Sigmoid colon (tissue), 6 donors: ENCODE measurements at regions not wholly inside any gene's neighbourhood (a gene's known extent, or its start where the extent isn't known, plus 50 kb on each side); places are given as distances from the start of the nearest gene placed in this dataset.

ENCODE experiments used
- DNase-seq: peaks from one replicate; pipeline ENCODE4 v3.0.0-alpha.2; 2019
- H3K27ac ChIP-seq, 4 donors: fragments of 200-600 bp; sonication (generic); one replicate each; pipeline ENCODE4 v1.5.1; 2016 to 2019; ENCODE audit warnings: mild to moderate bottlenecking in 1 of 4
- H3K27me3 ChIP-seq, 3 donors: fragments of 200-600 bp; sonication (generic); one replicate each; pipeline ENCODE4 v1.5.1; 2019; ENCODE audit warnings: mild to moderate bottlenecking in 1 of 3
- H3K36me3 ChIP-seq, 4 donors: fragments of 200-600 bp; sonication (generic); one replicate each; pipeline ENCODE4 v1.5.1; 2016 to 2019
- H3K4me1 ChIP-seq, 4 donors: fragments of 200-600 bp; sonication (generic); one replicate each; pipeline ENCODE4 v1.5.1; 2017 to 2019
- H3K4me3 ChIP-seq, 4 donors: fragments of 200-600 bp; sonication (generic); one replicate each; pipeline ENCODE4 v1.5.1; 2017 to 2019; ENCODE audit warnings: mild to moderate bottlenecking in 2 of 4, moderate library complexity in 1 of 4
- H3K9me3 ChIP-seq, 4 donors: fragments of 200-600 bp in 3 of 4; sonication (generic) in 3 of 4; one replicate each; pipeline versions ENCODE4 v1.5.1 to v1.6.1; 2013 to 2019
- EP300 ChIP-seq, 4 donors: sonication (generic); formaldehyde crosslinking; IDR thresholded peaks; one replicate each; pipeline ENCODE4 v1.6.1; 2017; ENCODE audit warnings: antibody characterized with exemption in 4 of 4
- POLR2A ChIP-seq, 2 donors: fragments of 450-650 bp; IDR thresholded peaks; one replicate each; pipeline ENCODE4 v1.6.1; 2016; ENCODE audit warnings: antibody characterized with exemption in 2 of 2, mild to moderate bottlenecking in 2 of 2, moderate library complexity in 2 of 2
- POLR2AphosphoS5 ChIP-seq, 4 donors: sonication (generic); formaldehyde crosslinking; IDR thresholded peaks; one replicate each; pipeline ENCODE4 v1.6.1; 2017; ENCODE audit warnings: antibody characterized with exemption in 4 of 4
- WGBS, 2 donors: extraction: QIAGEN DNeasy Blood & Tissue Kit; methylation state at CpG; one replicate each; pipeline ENCODE4 v1.1.7; 2013; 5-methylcytosine and 5-hydroxymethylcytosine counted together
- intact Hi-C: fragments of 100-400 bp; cut with DNase I; formaldehyde crosslinking; loops from one replicate; pipeline ENCODE4 v1.15.1; 2023
- TF ChIP-seq, protein P1 (sequence below), 4 experiments: fragments of 450-650 bp in 3 of 4; fragments of 200-600 bp in 1 of 4; IDR thresholded peaks; one replicate each; pipeline ENCODE4 v1.5.1; 2016 to 2019; ENCODE audit warnings: antibody characterized with exemption in 4 of 4, mild to moderate bottlenecking in 3 of 4, moderate library complexity in 2 of 4
- donor health status: healthy with polysubstance abuse.
- donor health status: healthy.

DNA sequence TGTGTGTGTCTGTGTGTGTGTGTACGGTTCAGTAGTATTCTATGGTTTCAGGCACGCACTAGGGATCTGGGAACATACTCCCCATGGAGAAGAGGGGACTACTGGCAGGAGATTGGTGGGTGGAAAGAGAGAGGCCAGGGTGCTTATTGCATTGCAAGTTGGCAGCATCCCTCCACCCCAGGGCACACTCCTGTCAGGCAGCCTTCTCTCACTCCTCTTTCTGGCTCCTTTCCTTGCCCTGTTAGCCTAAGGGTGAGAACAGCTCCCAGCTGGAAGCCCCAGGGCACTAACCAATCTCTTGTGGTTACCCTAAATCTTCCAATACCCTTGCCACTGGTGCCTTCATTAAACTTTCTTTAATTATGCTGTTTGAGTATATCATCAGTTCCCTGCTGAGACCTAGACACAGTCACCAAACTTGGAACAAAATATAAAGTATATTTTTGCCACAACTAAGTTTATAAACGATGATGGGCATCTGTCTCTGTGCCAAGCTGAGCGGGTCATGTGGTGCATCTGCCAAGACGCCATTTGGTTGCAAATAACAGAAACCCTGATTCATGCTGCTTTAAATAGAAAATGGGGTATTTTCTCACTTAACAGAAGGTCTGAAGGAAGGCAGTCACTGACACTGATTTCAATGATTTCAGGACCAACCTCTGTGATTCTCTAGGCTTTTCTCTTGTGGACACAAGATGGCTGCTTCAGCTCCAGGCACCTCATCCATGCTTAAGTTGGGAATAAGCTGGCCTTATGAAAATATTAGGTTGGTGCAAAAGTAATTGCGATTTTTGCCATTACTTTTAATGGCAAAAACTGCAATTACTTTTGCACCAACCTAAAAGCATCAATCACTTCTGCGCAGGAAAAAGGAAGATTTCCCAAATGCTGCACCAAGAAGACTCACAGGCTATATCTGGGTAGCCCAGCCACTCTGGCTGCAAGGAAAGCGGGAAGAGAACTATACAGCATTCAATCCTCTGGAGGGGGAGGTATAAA lies 476.9 kb upstream of the PROK2 start:
- TF ChIP-seq POLR2AphosphoS5 (IDR thresholded peaks at IDR 0.05) (no peak), EP300 (IDR thresholded peaks at IDR 0.05) (no peak), POLR2A (IDR thresholded peaks at IDR 0.05) (no peak)
- TF ChIP-seq, protein P1, sequence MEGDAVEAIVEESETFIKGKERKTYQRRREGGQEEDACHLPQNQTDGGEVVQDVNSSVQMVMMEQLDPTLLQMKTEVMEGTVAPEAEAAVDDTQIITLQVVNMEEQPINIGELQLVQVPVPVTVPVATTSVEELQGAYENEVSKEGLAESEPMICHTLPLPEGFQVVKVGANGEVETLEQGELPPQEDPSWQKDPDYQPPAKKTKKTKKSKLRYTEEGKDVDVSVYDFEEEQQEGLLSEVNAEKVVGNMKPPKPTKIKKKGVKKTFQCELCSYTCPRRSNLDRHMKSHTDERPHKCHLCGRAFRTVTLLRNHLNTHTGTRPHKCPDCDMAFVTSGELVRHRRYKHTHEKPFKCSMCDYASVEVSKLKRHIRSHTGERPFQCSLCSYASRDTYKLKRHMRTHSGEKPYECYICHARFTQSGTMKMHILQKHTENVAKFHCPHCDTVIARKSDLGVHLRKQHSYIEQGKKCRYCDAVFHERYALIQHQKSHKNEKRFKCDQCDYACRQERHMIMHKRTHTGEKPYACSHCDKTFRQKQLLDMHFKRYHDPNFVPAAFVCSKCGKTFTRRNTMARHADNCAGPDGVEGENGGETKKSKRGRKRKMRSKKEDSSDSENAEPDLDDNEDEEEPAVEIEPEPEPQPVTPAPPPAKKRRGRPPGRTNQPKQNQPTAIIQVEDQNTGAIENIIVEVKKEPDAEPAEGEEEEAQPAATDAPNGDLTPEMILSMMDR (IDR thresholded peaks at IDR 0.05) = no peak
- intact Hi-C loops = no loop called here
- Histone ChIP-seq H3K9me3 (no peaks in the 10 kb centered on the region), H3K27me3 (no peaks in the 10 kb centered on the region), H3K4me1 (peaks cover 0 to 6% (median under 1%) of the 10 kb centered on the region in 4 donors), H3K4me3 (no peak overlapping the region), H3K36me3 (no peaks in the 10 kb centered on the region), H3K27ac (no peak overlapping the region)
- DNase-seq = no peak
- 84 to 87% methylated on average over 8 of the region's 8 CpGs for WGBS, 2 donors

DNA sequence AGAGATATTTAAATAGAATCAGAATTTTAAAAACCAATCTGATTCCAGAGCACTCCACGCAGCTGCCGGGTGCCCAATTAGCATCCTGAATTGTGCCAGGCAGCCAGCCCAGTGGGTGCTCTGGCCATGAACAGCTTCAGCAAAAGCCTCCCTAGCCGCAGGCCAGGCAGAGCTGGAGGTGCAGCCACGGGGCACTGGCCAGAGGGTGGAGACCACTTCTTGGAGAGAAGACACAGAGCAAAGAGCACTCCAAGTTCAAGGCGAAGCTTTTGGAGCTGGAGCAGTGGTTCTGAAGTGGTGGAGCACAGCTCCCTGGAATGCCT lies 475.6 kb upstream of the PROK2 start:
- intact Hi-C loops = no loop called here
- Histone ChIP-seq H3K27ac (no peak overlapping the region), H3K4me3 (no peak overlapping the region), H3K9me3 (no peaks in the 10 kb centered on the region), H3K4me1 (peaks cover 0 to 19% (median 13%) of the 10 kb centered on the region in 4 donors), H3K36me3 (no peaks in the 10 kb centered on the region), H3K27me3 (no peaks in the 10 kb centered on the region)
- 90 to 92% methylated on average over 5 of the region's 5 CpGs for WGBS, 2 donors
- no peak for TF ChIP-seq EP300 (IDR thresholded peaks at IDR 0.05)
- no peak for TF ChIP-seq POLR2A (IDR thresholded peaks at IDR 0.05)
- no peak for TF ChIP-seq POLR2AphosphoS5 (IDR thresholded peaks at IDR 0.05)
- TF ChIP-seq, protein P1 (IDR thresholded peaks at IDR 0.05) = no peak
- DNase-seq = no peak

DNA sequence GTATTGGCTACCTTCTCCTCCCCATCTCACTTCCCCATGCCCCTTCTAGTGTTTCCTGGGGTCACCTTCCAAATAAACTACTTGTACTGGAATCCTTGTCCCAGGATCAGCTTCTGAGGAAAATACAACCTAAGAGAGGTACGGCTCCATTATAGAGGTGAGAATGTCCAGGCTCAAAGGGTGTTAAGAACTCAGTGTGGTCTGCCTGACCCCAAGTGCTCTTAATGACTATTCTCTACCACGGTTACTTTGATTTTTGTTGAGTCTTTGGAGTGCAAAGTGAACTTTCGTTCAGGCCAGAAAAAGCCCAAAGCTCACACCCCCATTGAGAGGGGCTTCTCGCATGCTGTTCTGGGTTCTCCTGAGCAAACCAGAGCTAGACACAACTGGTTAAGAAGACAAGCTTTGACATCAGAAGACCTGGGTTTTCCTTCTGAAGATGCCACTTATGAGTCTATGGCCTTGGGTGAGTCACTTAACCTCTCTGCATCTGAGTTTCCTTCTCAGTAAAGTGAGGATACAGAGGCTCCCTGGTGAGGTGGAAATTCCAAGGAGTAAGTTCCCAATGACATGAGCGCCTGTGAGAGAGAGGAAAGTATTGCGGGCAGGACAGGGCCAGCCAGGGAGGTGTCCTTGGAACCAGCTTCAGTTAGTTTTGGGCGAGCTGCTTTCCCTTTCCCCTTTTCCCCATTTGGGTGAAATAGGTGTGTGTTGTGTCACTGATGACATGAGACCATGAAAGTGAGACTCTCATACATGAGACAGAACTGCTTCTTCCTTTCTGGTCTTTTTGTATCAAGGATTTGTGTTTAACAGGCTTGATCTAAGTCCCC lies 475.0 kb upstream of the PROK2 start:
- 89 to 93% methylated on average over 7 of the region's 7 CpGs for WGBS, 2 donors
- intact Hi-C loops = loop anchor here (10.0 kb wide), 1 partner anchor 385 kb away; no protein-coding TSS in a partner anchor
- H3K4me1 ChIP-seq = peaks cover 0 to 25% (median 19%) of the 10 kb centered on the region in 4 donors

DNA sequence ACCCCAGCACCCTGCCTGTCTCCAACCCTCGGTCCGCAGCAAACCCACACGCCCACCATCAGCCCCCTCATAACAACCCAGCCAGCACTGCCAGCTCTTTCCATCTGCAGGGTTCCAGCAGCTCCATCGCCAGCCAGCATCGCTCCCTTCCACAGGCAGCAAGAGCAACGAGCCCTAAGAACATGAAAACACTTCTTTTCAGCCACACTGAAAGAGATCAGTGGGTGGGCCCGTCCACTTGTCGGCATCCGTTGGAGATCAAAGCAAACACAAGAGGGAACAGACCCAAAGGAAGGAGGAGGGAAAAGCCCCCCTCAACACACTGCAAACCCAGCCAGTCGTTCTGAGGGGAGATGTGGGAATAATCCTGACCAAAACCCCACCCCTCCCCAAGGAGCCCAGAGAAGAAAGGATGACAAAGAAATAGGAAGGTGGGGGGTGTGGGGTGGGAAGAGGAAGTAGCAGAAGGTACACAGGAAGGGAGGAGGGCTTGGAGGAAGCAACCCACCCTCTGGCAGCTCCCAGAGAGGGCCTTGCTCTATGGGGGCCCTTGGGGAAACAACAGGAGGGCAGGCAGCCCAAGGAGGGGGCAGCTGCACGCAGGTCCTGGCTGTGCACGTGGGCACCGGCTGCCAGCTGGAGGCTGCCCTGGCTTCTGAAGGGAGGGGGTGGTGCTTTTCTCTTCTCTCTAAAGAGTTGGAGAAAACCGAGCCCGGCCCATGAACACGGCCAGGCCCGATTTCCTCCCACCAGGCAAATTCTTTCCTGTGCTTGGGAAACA lies 473.6 kb upstream of the PROK2 start:
- DNase-seq = no peak
- Histone ChIP-seq H3K9me3 (no peaks in the 10 kb centered on the region), H3K27me3 (no peaks in the 10 kb centered on the region), H3K4me3 (no peak overlapping the region), H3K4me1 (peaks cover 0 to 26% (median 19%) of the 10 kb centered on the region in 4 donors), H3K36me3 (no peaks in the 10 kb centered on the region), H3K27ac (no peak overlapping the region)
- 58 to 82% methylated on average over 17 of the region's 17 CpGs for WGBS, 2 donors
- intact Hi-C loops = loop anchor here (10.0 kb wide), 1 partner anchor 384 kb away; no protein-coding TSS in a partner anchor
- TF ChIP-seq POLR2A (IDR thresholded peaks at IDR 0.05) (no peak), POLR2AphosphoS5 (IDR thresholded peaks at IDR 0.05) (no peak), EP300 (IDR thresholded peaks at IDR 0.05) (no peak)
- TF ChIP-seq, protein P1 (IDR thresholded peaks at IDR 0.05) = no peak

More for the DNA sequence above, 475.0 kb upstream of the PROK2 start:
- no peak overlapping the region for H3K4me3 ChIP-seq
- no peak for DNase-seq
- H3K9me3 ChIP-seq = no peaks in the 10 kb centered on the region
- TF ChIP-seq, protein P1 (IDR thresholded peaks at IDR 0.05) = no peak
- TF ChIP-seq POLR2A (IDR thresholded peaks at IDR 0.05) (no peak), EP300 (IDR thresholded peaks at IDR 0.05) (no peak), POLR2AphosphoS5 (IDR thresholded peaks at IDR 0.05) (no peak)
- H3K27me3 ChIP-seq = no peaks in the 10 kb centered on the region
- no peaks in the 10 kb centered on the region for H3K36me3 ChIP-seq
- H3K27ac ChIP-seq = no peak overlapping the region
